Astrocyte (in vitro differentiated cells and primary cell): ENCODE measurements at regions not wholly inside any gene's neighbourhood (a gene's known extent, or its start where the extent isn't known, plus 50 kb on each side); places are given as distances from the start of the nearest gene placed in this dataset.

Source experiments
- DNase-seq: peaks from one replicate; pipeline ENCODE4 v3.0.0-alpha.2; 2010; ENCODE audit warnings: low read depth
- FAIRE-seq: peaks from 2 replicates; lab custom pipeline; 2011; peaks lifted over from hg19 to GRCh38; lab: Jason Lieb, UNC
- H2AFZ ChIP-seq: 2 replicates; pipeline ENCODE4 v1.6.0; 2012; ENCODE audit warnings: low read depth, low read length, inconsistent platforms
- H3K27ac ChIP-seq: 2 replicates; pipeline ENCODE4 v1.5.1; 2011; ENCODE audit warnings: low read depth, low read length, inconsistent platforms
- H3K27me3 ChIP-seq: 2 replicates; pipeline ENCODE4 v1.6.0; 2011; ENCODE audit warnings: low read length, inconsistent platforms; ENCODE audit not compliant: insufficient read depth
- H3K36me3 ChIP-seq: 2 replicates; pipeline ENCODE4 v1.5.1; 2011; ENCODE audit warnings: low read length, inconsistent platforms; ENCODE audit not compliant: insufficient read depth
- H3K4me1 ChIP-seq: 2 replicates; pipeline ENCODE4 v1.5.1; 2011; ENCODE audit warnings: low read length, inconsistent platforms; ENCODE audit not compliant: insufficient read depth
- H3K4me2 ChIP-seq: 2 replicates; pipeline ENCODE4 v1.6.0; 2012; ENCODE audit warnings: low read length, inconsistent platforms
- H3K4me3 ChIP-seq: 2 replicates; pipeline ENCODE4 v1.5.1; 2011; ENCODE audit warnings: low read depth, mild to moderate bottlenecking, low read length, inconsistent platforms; ENCODE audit not compliant: insufficient read depth
- H3K79me2 ChIP-seq: 2 replicates; pipeline ENCODE4 v1.6.0; 2012; ENCODE audit warnings: mild to moderate bottlenecking, low read length, inconsistent platforms; ENCODE audit not compliant: insufficient read depth
- H3K9ac ChIP-seq: 2 replicates; pipeline ENCODE4 v1.6.0; 2012; ENCODE audit warnings: mild to moderate bottlenecking, low read length, inconsistent platforms
- H3K9me3 ChIP-seq: 2 replicates; pipeline ENCODE4 v1.5.1; 2012; ENCODE audit warnings: low read depth, mild to moderate bottlenecking, low read length, inconsistent platforms; ENCODE audit not compliant: insufficient read depth
- H4K20me1 ChIP-seq: 2 replicates; pipeline ENCODE4 v1.6.0; 2012; ENCODE audit warnings: low read length, inconsistent platforms; ENCODE audit not compliant: insufficient read depth
- H3K27ac Mint-ChIP-seq: one replicate; pipeline ENCODE4 v1.8.0; 2021; ENCODE audit warnings: mild to moderate bottlenecking, mixed read lengths; ENCODE audit not compliant: unreplicated experiment
- H3K27me3 Mint-ChIP-seq: one replicate; pipeline ENCODE4 v1.8.0; 2021; ENCODE audit warnings: low read depth, mixed read lengths; ENCODE audit not compliant: unreplicated experiment
- H3K36me3 Mint-ChIP-seq: one replicate; pipeline ENCODE4 v1.8.0; 2021; ENCODE audit warnings: low read depth, mixed read lengths; ENCODE audit not compliant: unreplicated experiment
- H3K4me1 Mint-ChIP-seq: one replicate; pipeline ENCODE4 v1.8.0; 2021; ENCODE audit warnings: low read depth, mixed read lengths; ENCODE audit not compliant: unreplicated experiment
- H3K4me3 Mint-ChIP-seq: one replicate; pipeline ENCODE4 v1.8.0; 2021; ENCODE audit warnings: mild to moderate bottlenecking, moderate library complexity, mixed read lengths; ENCODE audit not compliant: unreplicated experiment
- H3K9me3 Mint-ChIP-seq: one replicate; pipeline ENCODE4 v1.8.0; 2021; ENCODE audit warnings: mild to moderate bottlenecking, mixed read lengths; ENCODE audit not compliant: unreplicated experiment
- EZH2 ChIP-seq: IDR thresholded peaks from 2 replicates; pipeline ENCODE4 v1.6.1; 2012; ENCODE audit warnings: mild to moderate bottlenecking, low read length, inconsistent platforms; ENCODE audit not compliant: insufficient read depth
- TF ChIP-seq, protein P1 (sequence below): IDR thresholded peaks from 2 replicates; pipeline ENCODE4 v1.5.1; 2011; ENCODE audit warnings: low read depth, mild to moderate bottlenecking, inconsistent platforms, low read length, moderate library complexity; ENCODE audit not compliant: insufficient read depth

DNA sequence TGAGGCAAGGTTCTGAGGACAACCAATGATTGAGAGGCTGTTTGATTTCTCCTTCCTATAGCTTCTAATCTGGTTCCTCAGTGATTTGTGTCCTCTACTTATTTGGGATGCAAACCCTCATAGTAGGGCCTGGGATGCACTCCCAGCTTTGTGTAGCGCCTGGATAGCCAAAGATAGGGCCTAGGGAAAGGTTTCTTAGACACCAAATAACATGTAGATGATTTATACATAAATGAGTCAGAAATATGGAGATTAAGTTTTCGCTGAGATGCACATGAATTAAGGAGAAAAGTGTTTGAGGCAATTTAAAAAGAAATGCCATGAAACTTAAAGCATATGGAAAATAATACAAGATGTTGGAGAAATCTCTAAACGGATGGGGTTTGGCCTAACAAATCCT lies 66.0 kb upstream of the LMO4 start:
- TF ChIP-seq EZH2 = no peak
- TF ChIP-seq, protein P1, sequence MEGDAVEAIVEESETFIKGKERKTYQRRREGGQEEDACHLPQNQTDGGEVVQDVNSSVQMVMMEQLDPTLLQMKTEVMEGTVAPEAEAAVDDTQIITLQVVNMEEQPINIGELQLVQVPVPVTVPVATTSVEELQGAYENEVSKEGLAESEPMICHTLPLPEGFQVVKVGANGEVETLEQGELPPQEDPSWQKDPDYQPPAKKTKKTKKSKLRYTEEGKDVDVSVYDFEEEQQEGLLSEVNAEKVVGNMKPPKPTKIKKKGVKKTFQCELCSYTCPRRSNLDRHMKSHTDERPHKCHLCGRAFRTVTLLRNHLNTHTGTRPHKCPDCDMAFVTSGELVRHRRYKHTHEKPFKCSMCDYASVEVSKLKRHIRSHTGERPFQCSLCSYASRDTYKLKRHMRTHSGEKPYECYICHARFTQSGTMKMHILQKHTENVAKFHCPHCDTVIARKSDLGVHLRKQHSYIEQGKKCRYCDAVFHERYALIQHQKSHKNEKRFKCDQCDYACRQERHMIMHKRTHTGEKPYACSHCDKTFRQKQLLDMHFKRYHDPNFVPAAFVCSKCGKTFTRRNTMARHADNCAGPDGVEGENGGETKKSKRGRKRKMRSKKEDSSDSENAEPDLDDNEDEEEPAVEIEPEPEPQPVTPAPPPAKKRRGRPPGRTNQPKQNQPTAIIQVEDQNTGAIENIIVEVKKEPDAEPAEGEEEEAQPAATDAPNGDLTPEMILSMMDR = no peak
- H3K4me3 ChIP-seq = no peak overlapping the region
- no peaks in the 10 kb centered on the region for H3K9me3 ChIP-seq
- peaks cover under 1% of the 10 kb centered on the region for H3K9me3 Mint-ChIP-seq
- DNase-seq (no peak), FAIRE-seq (no peak)
- no peaks in the 10 kb centered on the region for H3K36me3 ChIP-seq
- peaks cover 3% of the 10 kb centered on the region for H3K27me3 Mint-ChIP-seq
- no peaks in the 10 kb centered on the region for H3K79me2 ChIP-seq
- no peak overlapping the region for H2AFZ ChIP-seq
- no peak overlapping the region for H3K4me2 ChIP-seq
- H3K27me3 ChIP-seq = no peaks in the 10 kb centered on the region
- H3K27ac Mint-ChIP-seq = no peak overlapping the region
- no peaks in the 10 kb centered on the region for H3K36me3 Mint-ChIP-seq
- H3K4me1 Mint-ChIP-seq = no peaks in the 10 kb centered on the region
- no peaks in the 10 kb centered on the region for H3K4me1 ChIP-seq
- H3K27ac ChIP-seq = no peak overlapping the region
- H4K20me1 ChIP-seq = no peaks in the 10 kb centered on the region
- H3K9ac ChIP-seq = no peak overlapping the region
- no peak overlapping the region for H3K4me3 Mint-ChIP-seq

DNA sequence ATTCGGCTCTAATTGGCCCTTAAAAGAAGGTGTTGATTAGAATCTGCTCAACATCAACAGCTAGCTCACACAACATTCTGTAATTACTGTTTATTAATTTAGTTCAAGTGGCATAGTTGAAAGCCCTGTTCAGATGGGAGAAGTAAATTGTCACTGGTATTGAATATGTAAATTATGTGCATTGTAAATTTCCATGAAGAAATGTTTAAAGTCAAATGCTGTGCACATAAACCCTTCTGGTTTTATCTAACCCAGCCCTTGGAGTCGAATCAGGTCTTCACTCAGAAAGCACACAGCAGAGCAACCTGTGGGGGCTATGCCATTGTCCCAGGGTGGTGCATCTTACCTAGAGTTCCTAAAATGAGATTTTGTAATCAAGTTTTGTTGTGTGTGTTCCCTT lies 65.4 kb upstream of the LMO4 start:
- H3K9ac ChIP-seq = no peak overlapping the region
- no peak for FAIRE-seq

DNA sequence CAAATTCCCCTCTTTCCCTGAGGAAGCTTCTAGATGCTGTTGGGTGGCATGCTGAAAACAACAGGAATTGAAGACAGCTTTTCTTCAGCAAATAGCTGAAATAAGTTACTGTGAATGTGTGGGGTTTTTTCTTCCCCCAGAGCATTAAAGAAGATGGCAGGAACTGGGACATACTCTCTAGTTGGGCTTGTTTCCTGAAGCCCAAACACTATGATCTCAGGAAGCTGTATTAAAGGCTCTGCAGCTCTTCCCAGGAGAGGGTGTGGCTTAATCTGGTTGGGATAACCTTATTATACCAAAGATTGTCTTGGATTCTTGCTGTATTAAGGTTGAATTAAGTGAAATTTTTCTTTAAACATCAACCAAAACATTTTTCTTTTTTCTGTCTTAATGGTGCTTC lies 64.9 kb upstream of the LMO4 start:
- Mint-ChIP-seq H3K27ac (no peak overlapping the region), H3K4me3 (no peak overlapping the region), H3K36me3 (no peaks in the 10 kb centered on the region), H3K9me3 (no peaks in the 10 kb centered on the region), H3K27me3 (peaks cover 3% of the 10 kb centered on the region), H3K4me1 (no peaks in the 10 kb centered on the region)
- H3K27ac ChIP-seq = no peak overlapping the region
- H3K79me2 ChIP-seq = no peaks in the 10 kb centered on the region
- no peaks in the 10 kb centered on the region for H3K27me3 ChIP-seq
- no peak overlapping the region for H2AFZ ChIP-seq
- no peaks in the 10 kb centered on the region for H3K9me3 ChIP-seq
- FAIRE-seq (no peak), DNase-seq (no peak)
- H3K4me2 ChIP-seq = no peak overlapping the region
- no peaks in the 10 kb centered on the region for H3K36me3 ChIP-seq
- TF ChIP-seq EZH2 = no peak
- TF ChIP-seq, protein P1 = no peak
- no peak overlapping the region for H3K4me3 ChIP-seq
- no peaks in the 10 kb centered on the region for H4K20me1 ChIP-seq
- H3K4me1 ChIP-seq = no peaks in the 10 kb centered on the region
- no peak overlapping the region for H3K9ac ChIP-seq

More for the DNA sequence above, 65.4 kb upstream of the LMO4 start:
- Histone ChIP-seq H3K27me3 (no peaks in the 10 kb centered on the region), H3K4me1 (no peaks in the 10 kb centered on the region), H3K4me3 (no peak overlapping the region), H3K27ac (no peak overlapping the region), H4K20me1 (no peaks in the 10 kb centered on the region), H2AFZ (no peak overlapping the region), H3K79me2 (no peaks in the 10 kb centered on the region), H3K9me3 (no peaks in the 10 kb centered on the region), H3K4me2 (no peak overlapping the region), H3K36me3 (no peaks in the 10 kb centered on the region)
- no peak for DNase-seq
- Mint-ChIP-seq H3K4me1 (no peaks in the 10 kb centered on the region), H3K4me3 (no peak overlapping the region), H3K27me3 (peaks cover 3% of the 10 kb centered on the region), H3K27ac (no peak overlapping the region), H3K36me3 (no peaks in the 10 kb centered on the region), H3K9me3 (no peaks in the 10 kb centered on the region)
- TF ChIP-seq, protein P1 = no peak
- no peak for TF ChIP-seq EZH2
